ENCODE measurements at regions not wholly inside any gene's neighbourhood (a gene's known extent, or its start where the extent isn't known, plus 50 kb on each side); places are given as distances from the start of the nearest gene placed in this dataset.

GRCh38 chr14:34219661-34220377 is 242.2 kb downstream of the SPTSSA start:
- TF ChIP-seq HES2 (IDR thresholded peaks at IDR 0.05), result no peak
- TF ChIP-seq NPAS2 (CRISPR knock-in tag; IDR thresholded peaks at IDR 0.05; ENCODE audit: borderline replicate concordance), result no peak
- TF ChIP-seq PHF8 (IDR thresholded peaks at IDR 0.05; ENCODE audit: borderline replicate concordance, low read depth), result no peak
- TF ChIP-seq ZC3H11A (IDR thresholded peaks at IDR 0.05), result no peak
- TF ChIP-seq PBX3 (IDR thresholded peaks at IDR 0.05), result no peak
- no peak for TF ChIP-seq HMGXB4 (CRISPR knock-in tag; IDR thresholded peaks at IDR 0.05; ENCODE audit: borderline replicate concordance)
- no peak for TF ChIP-seq MAZ (IDR thresholded peaks at IDR 0.05; ENCODE audit: borderline replicate concordance, low read depth, low read length)
- no peak for TF ChIP-seq RNF2 (IDR thresholded peaks at IDR 0.05; ENCODE audit: borderline replicate concordance, low read depth)
- no peak for TF ChIP-seq FOXS1 (CRISPR knock-in tag; IDR thresholded peaks at IDR 0.05)
- TF ChIP-seq JUNB (IDR thresholded peaks at IDR 0.05), result no peak
- no peak for TF ChIP-seq HOXB13 (CRISPR knock-in tag; IDR thresholded peaks at IDR 0.05; ENCODE audit: low read depth)
- no peak for TF ChIP-seq HDAC2 (IDR thresholded peaks at IDR 0.05)
- no peak for TF ChIP-seq HOXA7 (CRISPR knock-in tag; IDR thresholded peaks at IDR 0.05)
- no peak for TF ChIP-seq MYC (IDR thresholded peaks at IDR 0.05; ENCODE audit: borderline replicate concordance, low read length)
- TF ChIP-seq GATA3 (IDR thresholded peaks at IDR 0.05; ENCODE audit: borderline replicate concordance), result no peak
- TF ChIP-seq RFX5 (IDR thresholded peaks at IDR 0.05), result no peak
- TF ChIP-seq POLR2A (IDR thresholded peaks at IDR 0.05; ENCODE audit: low read length), result no peak
- no peaks in the 10 kb centered on the region for H3K9me3 ChIP-seq
- CTCF ChIA-PET, result interaction anchor here (0.9 to 1.1 kb wide), 3 partner anchors 8 to 380 kb away, joined by 3 read pairs; no protein-coding TSS in a partner anchor
- ATAC-seq (no peak), FAIRE-seq (no peak), DNase-seq (ENCODE audit: low read depth in 1 of 2, low spot score in 1 of 2) (no peak)
- POLR2A ChIA-PET, result no interaction called here
- H3K4me3 ChIP-seq, result no peak overlapping the region
- no peak overlapping the region for H3K27ac ChIP-seq
- 66% methylated on average over 7 of the region's 7 CpGs for WGBS (ENCODE audit: missing lambda C conversion rate)
- H3K4me1 ChIP-seq, result peaks cover 22% of the 10 kb centered on the region
- H3K4me2 ChIP-seq, result no peak overlapping the region

GRCh38 chr14:34218881-34219280 is 243.2 kb downstream of the SPTSSA start:
- Histone ChIP-seq H3K4me2 (no peak overlapping the region), H3K4me1 (peaks cover 22% of the 10 kb centered on the region), H3K9me3 (no peaks in the 10 kb centered on the region), H3K27ac (no peak overlapping the region), H3K4me3 (no peak overlapping the region)
- POLR2A ChIA-PET, result no interaction called here
- no peak for ATAC-seq
- TF ChIP-seq HOXB13 (CRISPR knock-in tag; IDR thresholded peaks at IDR 0.05; ENCODE audit: low read depth), result no peak
- TF ChIP-seq HOXB5 (CRISPR knock-in tag; IDR thresholded peaks at IDR 0.05), result no peak
- no peak for TF ChIP-seq BHLHE40 (IDR thresholded peaks at IDR 0.05; ENCODE audit: low read depth, low read length)
- TF ChIP-seq NR3C1 (IDR thresholded peaks at IDR 0.05), result no peak
- no peak for TF ChIP-seq KDM1A (IDR thresholded peaks at IDR 0.05; ENCODE audit: low read depth)
- TF ChIP-seq EHMT2 (IDR thresholded peaks at IDR 0.05; ENCODE audit: low read depth), result no peak
- TF ChIP-seq KDM5A (IDR thresholded peaks at IDR 0.05), result no peak
- TF ChIP-seq BCL3 (IDR thresholded peaks at IDR 0.05), result no peak
- no peak for TF ChIP-seq FOXS1 (CRISPR knock-in tag; IDR thresholded peaks at IDR 0.05)
- FAIRE-seq, result no peak
- DNase-seq (ENCODE audit: low read depth in 1 of 2, low spot score in 1 of 2), result no peak
- CTCF ChIA-PET, result interaction anchor here (1.1 kb wide), 1 partner anchor 9 kb away, joined by 3 read pairs; no protein-coding TSS in a partner anchor
- WGBS (ENCODE audit: missing lambda C conversion rate), result 84% methylated on average over 2 of the region's 2 CpGs
